HEK293T (cell line): ENCODE measurements at regions not wholly inside any gene's neighbourhood (a gene's known extent, or its start where the extent isn't known, plus 50 kb on each side); places are given as distances from the start of the nearest gene placed in this dataset.

Experiments used
- ELF4 ChIP-seq: fragments of 450-650 bp; IDR thresholded peaks from 2 replicates; pipeline ENCODE4 v1.6.1; 2017; ENCODE audit warnings: antibody characterized with exemption
- FOXK2 ChIP-seq: fragments of 450-650 bp; IDR thresholded peaks from 2 replicates; pipeline ENCODE4 v1.6.1; 2016; ENCODE audit warnings: mild to moderate bottlenecking
- FOXM1 ChIP-seq: fragments of 450-650 bp; IDR thresholded peaks from 2 replicates; pipeline ENCODE4 v1.6.1; 2017; ENCODE audit warnings: mild to moderate bottlenecking, borderline replicate concordance
- L3MBTL2 ChIP-seq: fragments of 450-650 bp; conservative IDR thresholded peaks from 2 replicates; pipeline ENCODE4 v1.6.1; 2016; ENCODE audit warnings: mild to moderate bottlenecking
- NFRKB ChIP-seq: fragments of 450-650 bp; IDR thresholded peaks from 2 replicates; pipeline ENCODE4 v1.6.1; 2016; ENCODE audit warnings: mild to moderate bottlenecking, moderate library complexity
- PKNOX1 ChIP-seq: fragments of 450-650 bp; IDR thresholded peaks from 2 replicates; pipeline ENCODE4 v1.6.1; 2016
- SP1 ChIP-seq: fragments of 450-650 bp; IDR thresholded peaks from 2 replicates; pipeline ENCODE4 v1.6.1; 2017

GRCh38 chr6:74091136-74091793 lies 395.3 kb downstream of the CD109 start:
- TF ChIP-seq FOXK2 (no peak), NFRKB (no peak), PKNOX1 (peak; percentile 44; the same call in 1 of the 2 replicates), SP1 (no peak), FOXM1 (no peak), L3MBTL2 (no peak), ELF4 (no peak)
